Esophagus (tissue), 2 donors: ENCODE measurements at regions not wholly inside any gene's neighbourhood (a gene's known extent, or its start where the extent isn't known, plus 50 kb on each side); places are given as distances from the start of the nearest gene placed in this dataset.
A peak's percentile ranks its signal among the peaks of the same experiment; 100 is the strongest.

ENCODE experiments used
- H3K27ac ChIP-seq, 2 donors: one replicate each; pipeline ENCODE4 v1.5.1; 2013; ENCODE audit warnings: low read depth in 2 of 2, mild to moderate bottlenecking in 2 of 2, inconsistent platforms in 1 of 2, low read length in 1 of 2, moderate library complexity in 1 of 2
- H3K27me3 ChIP-seq, 2 donors: one replicate each; pipeline ENCODE4 v1.6.1; 2013; ENCODE audit warnings: low read length in 2 of 2, control low read depth in 1 of 2, mild to moderate bottlenecking in 1 of 2; ENCODE audit not compliant: insufficient read depth in 2 of 2, control insufficient read depth in 1 of 2
- H3K36me3 ChIP-seq, 2 donors: one replicate each; pipeline ENCODE4 v1.6.1; 2013; ENCODE audit warnings: low read length in 1 of 2; ENCODE audit not compliant: control insufficient read depth in 2 of 2, insufficient read depth in 2 of 2
- H3K4me1 ChIP-seq, 2 donors: one replicate each; pipeline ENCODE4 v1.6.1; 2013; ENCODE audit warnings: low read length in 1 of 2; ENCODE audit not compliant: control insufficient read depth in 2 of 2, insufficient read depth in 2 of 2
- H3K4me3 ChIP-seq, 2 donors: one replicate each; pipeline ENCODE4 v1.5.1; 2013; ENCODE audit warnings: low read length in 2 of 2, mild to moderate bottlenecking in 2 of 2, low read depth in 1 of 2, moderate library complexity in 1 of 2
- H3K9me3 ChIP-seq, 2 donors: one replicate each; pipeline ENCODE4 v1.6.1; 2013; ENCODE audit warnings: mild to moderate bottlenecking in 2 of 2, low read depth in 1 of 2, low read length in 1 of 2, moderate library complexity in 1 of 2; ENCODE audit not compliant: control insufficient read depth in 2 of 2, insufficient read depth in 1 of 2
- WGBS, 2 donors: extraction: QIAGEN DNeasy Blood & Tissue Kit; methylation state at CpG; one replicate each; pipeline ENCODE4 v1.1.7; 2013; 5-methylcytosine and 5-hydroxymethylcytosine counted together
- donor health status: healthy with polysubstance abuse.
- donor health status: Bipolar disorder and iron deficiency.

- no peaks in the 10 kb centered on the region for H3K27me3 ChIP-seq
- H3K36me3 ChIP-seq = no peaks in the 10 kb centered on the region
- H3K4me1 ChIP-seq = no peaks in the 10 kb centered on the region
- H3K27ac ChIP-seq = no peak overlapping the region
- H3K4me3 ChIP-seq = no peak overlapping the region
- H3K9me3 ChIP-seq = peaks cover 0 to 2% of the 10 kb centered on the region in 2 donors
These were observed 503.4 kb downstream of the PLXNA4 start for GRCh38 chr7:132072873-132073272.

DNA sequence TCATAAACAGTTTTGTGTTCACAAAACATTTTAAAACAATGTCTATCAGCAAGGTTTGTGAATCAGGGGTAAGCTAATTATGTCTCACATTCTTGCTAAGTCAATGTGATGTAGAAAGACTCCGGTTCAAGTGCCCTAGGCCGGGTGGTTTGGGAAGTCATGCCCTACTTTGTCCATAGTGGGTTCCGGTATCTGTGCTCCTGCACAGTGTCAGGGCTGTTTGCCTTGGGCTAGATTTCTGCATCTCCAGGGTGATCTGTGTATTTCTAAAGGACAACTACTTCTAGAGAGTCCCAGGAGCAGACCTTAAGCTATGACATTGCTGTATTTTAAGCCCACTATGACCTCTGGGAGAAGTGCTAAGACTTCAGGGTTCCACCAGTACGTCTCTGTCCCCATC is 504.1 kb downstream of the PLXNA4 start:
- Histone ChIP-seq H3K4me3 (no peak overlapping the region), H3K9me3 (peaks cover 0 to 2% of the 10 kb centered on the region in 2 donors), H3K27ac (no peak overlapping the region), H3K36me3 (no peaks in the 10 kb centered on the region), H3K27me3 (no peaks in the 10 kb centered on the region), H3K4me1 (no peaks in the 10 kb centered on the region)
- WGBS, 2 donors = 88 to 95% methylated on average over 4 of the region's 4 CpGs

DNA sequence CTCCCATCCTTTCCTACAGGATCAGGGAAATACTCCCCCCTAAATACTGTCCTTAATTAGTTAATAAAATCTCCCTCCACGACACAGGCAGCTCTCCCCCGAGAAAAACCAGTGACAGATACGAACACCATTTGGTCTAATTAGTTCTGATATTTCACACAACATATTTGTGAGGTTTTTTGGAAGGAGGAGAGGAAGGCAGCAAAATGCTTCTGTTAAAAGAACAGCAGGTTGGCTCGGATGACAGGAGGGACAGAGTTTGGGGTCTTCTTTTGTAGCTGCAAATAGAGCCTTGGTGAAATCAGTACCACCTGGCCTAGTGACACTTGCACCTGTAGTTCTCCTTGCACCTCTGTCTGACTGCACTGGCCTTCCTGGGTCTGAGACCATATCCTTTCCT is 507.0 kb downstream of the PLXNA4 start:
- Histone ChIP-seq H3K27me3 (no peaks in the 10 kb centered on the region), H3K4me3 (no peak overlapping the region), H3K4me1 (peaks cover 0 to 5% of the 10 kb centered on the region in 2 donors), H3K27ac (no peak overlapping the region), H3K9me3 (no peaks in the 10 kb centered on the region), H3K36me3 (no peaks in the 10 kb centered on the region)
- WGBS, 2 donors = 63 to 69% methylated on average over 4 of the region's 4 CpGs

GRCh38 chr7:132066761-132067171 is 509.5 kb downstream of the PLXNA4 start:
- H3K4me3 ChIP-seq = no peak overlapping the region
- no peaks in the 10 kb centered on the region for H3K36me3 ChIP-seq
- peaks cover 0 to 5% of the 10 kb centered on the region in 2 donors for H3K4me1 ChIP-seq
- H3K27ac ChIP-seq = peak overlapping the region in 1 of 2 donors; percentile 8
- no peaks in the 10 kb centered on the region for H3K27me3 ChIP-seq
- WGBS, 2 donors = 49 to 60% methylated on average over 12 of the region's 12 CpGs
- no peaks in the 10 kb centered on the region for H3K9me3 ChIP-seq

DNA sequence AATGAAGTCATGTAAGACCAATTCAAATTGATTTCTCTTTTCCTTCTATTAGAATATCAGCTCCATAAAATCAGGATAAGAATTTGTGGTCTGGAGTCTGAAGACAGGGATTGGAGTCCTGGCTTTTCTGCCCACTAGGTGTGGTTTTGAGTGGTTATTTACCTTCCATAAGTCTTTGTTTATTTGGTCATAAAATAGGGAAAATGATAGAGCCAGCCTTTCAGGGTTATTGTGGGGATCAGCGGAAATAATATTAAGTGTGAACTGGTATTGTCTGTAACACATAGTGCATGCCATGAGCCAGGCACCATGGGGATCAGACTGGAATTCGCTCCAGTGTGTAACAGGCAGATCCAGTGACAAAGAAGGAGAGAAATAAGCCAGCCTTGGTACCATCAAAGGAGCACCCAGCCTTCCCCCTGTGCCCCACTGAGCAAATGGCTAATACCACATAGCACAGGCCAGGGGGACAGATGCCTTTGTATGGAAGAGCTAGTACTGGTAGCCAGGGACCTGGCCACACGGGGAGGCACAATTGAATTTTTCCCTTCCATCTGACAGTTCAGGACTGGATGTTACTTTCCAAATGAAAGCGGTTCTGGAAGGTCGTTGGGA is 509.7 kb upstream of the PODXL start:
- Histone ChIP-seq H3K36me3 (no peaks in the 10 kb centered on the region), H3K27me3 (no peaks in the 10 kb centered on the region), H3K4me3 (no peak overlapping the region), H3K27ac (peak overlapping the region; percentile 11 to 50), H3K4me1 (peaks cover 0 to 5% of the 10 kb centered on the region in 2 donors), H3K9me3 (no peaks in the 10 kb centered on the region)
- WGBS, 2 donors = 67 to 71% methylated on average over 5 of the region's 5 CpGs

DNA sequence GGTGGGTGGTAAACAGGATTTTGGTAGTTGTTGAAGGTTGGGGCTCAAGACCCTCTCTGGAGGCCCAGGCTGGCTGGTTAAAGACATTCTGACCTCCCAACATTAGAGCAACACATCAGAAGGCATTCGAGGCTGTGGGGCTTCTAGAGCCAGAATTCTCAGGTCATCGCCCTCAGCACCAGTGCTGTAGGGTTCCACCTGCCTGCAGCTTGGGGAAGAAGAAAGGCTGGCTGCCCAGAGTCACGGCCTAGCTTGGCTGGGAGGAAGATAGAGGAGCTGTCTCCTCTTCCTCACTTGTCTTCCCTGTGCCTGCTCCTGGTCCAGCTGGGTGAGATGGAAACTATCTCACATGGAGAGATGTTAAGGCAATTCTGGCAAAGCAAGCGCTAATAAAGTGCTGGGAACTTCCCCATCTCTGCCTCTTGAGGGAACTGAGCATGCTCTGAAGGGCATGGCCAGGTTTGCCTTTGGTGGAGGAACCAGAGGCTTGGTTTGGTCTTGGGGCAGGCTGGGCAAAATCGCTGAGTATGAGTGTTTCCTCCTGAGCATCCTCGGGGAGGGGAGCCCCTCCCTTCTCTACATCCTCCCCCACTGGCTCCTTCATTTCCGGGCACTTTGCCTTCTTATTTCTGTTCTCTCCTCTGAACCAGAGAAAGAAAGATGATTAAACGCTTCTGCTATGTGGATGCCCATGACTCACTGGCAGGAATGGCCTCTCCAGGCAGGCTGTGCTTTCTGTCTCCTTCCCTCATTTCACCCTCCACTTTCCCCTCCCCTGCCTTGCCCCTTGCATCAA is 509.0 kb upstream of the PODXL start:
- 44 to 53% methylated on average over 8 of the region's 8 CpGs for WGBS, 2 donors
- Histone ChIP-seq H3K27me3 (no peaks in the 10 kb centered on the region), H3K4me1 (peaks cover 0 to 5% of the 10 kb centered on the region in 2 donors), H3K36me3 (no peaks in the 10 kb centered on the region), H3K4me3 (no peak overlapping the region), H3K27ac (peak overlapping the region; percentile 16 to 50), H3K9me3 (no peaks in the 10 kb centered on the region)

DNA sequence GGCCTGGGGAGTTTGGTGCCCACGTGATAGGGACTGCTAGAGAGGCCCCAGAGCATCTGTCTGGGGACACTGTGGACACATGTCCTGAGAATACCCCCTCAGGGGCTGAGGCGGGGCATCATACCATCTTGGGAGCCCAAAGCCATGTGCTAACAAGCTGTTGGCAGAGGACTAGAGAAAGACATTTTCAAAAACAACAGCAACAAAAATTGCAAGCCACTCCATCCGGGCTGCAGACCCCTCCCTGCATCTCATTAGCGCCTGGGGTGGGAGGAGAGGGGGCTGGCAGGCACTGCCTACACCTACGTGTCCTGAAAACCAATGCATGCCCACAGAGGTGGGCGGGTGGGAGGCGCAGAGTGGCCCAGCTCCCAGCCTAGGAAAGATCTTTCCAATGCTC is 507.4 kb upstream of the PODXL start:
- Histone ChIP-seq H3K27me3 (no peaks in the 10 kb centered on the region), H3K4me3 (no peak overlapping the region), H3K9me3 (no peaks in the 10 kb centered on the region), H3K27ac (no peak overlapping the region), H3K4me1 (peaks cover 0 to 5% of the 10 kb centered on the region in 2 donors), H3K36me3 (no peaks in the 10 kb centered on the region)
- 60 to 64% methylated on average over 7 of the region's 7 CpGs for WGBS, 2 donors

DNA sequence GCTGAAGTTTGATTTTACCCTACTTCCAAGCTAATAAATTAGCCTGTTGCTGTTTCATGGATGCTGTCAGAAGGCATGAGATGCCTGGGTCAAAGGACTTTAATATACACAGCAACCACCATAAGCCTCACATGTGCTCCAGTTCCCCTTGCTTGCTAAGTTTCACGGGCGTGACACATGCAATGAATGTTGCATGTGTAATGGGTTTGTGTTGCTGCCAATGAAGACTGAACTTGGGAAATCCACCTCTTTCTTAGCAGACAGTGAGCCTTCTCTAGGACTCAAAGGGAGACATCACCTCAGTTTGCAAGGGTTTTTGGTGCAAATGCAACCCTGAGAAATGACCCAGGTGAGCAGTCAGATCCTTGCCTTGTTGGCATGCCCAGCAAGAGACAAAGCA is 505.5 kb upstream of the PODXL start:
- H3K4me3 ChIP-seq = no peak overlapping the region
- H3K27me3 ChIP-seq = no peaks in the 10 kb centered on the region
- no peaks in the 10 kb centered on the region for H3K9me3 ChIP-seq
- no peaks in the 10 kb centered on the region for H3K36me3 ChIP-seq
- no peak overlapping the region for H3K27ac ChIP-seq
- WGBS, 2 donors = 77 to 93% methylated on average over 2 of the region's 2 CpGs
- H3K4me1 ChIP-seq = peaks cover 0 to 5% of the 10 kb centered on the region in 2 donors

DNA sequence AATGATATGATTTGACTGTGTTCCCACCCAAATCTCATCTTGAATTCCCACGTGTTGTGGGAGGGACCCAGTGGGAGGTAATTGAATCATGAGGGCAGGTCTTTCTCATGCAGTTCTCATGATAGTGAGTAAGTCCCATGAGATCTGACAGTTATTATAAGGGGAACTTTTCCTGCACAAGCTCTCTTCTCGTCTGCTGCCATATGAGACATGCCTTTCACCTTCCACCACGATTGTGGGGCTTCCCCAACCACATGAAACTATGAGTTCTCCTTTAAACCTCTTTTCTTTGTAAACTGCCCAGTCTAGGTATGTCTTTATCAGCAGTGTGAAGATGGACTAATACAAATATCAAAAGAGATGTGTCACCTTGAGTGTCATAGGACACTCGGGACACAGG is 502.7 kb upstream of the PODXL start:
- Histone ChIP-seq H3K4me1 (no peaks in the 10 kb centered on the region), H3K4me3 (no peak overlapping the region), H3K27ac (no peak overlapping the region), H3K36me3 (no peaks in the 10 kb centered on the region), H3K9me3 (no peaks in the 10 kb centered on the region), H3K27me3 (no peaks in the 10 kb centered on the region)
- 60 to 67% methylated on average over 4 of the region's 4 CpGs for WGBS, 2 donors
